ENCODE measurements at regions not wholly inside any gene's neighbourhood (a gene's known extent, or its start where the extent isn't known, plus 50 kb on each side); places are given as distances from the start of the nearest gene placed in this dataset.

- Mint-ChIP-seq H3K36me3 (ENCODE audit: low read depth) (no peaks in the 10 kb centered on the region), H3K9me3 (peaks cover 16% of the 10 kb centered on the region), H3K4me1 (peaks cover 34% of the 10 kb centered on the region), H3K27ac (no peak overlapping the region), H3K27me3 (ENCODE audit: low read depth) (peaks cover 65% of the 10 kb centered on the region), H3K4me3 (no peak overlapping the region)
- no peak for TF ChIP-seq CTCF (IDR thresholded peaks at IDR 0.05; ENCODE audit: unreplicated experiment in 3 of 3)
Observed at GRCh38 chr3:127337911-127338531, 50.2 kb upstream of the PRR20G start.
